ENCODE measurements at regions not wholly inside any gene's neighbourhood (a gene's known extent, or its start where the extent isn't known, plus 50 kb on each side); places are given as distances from the start of the nearest gene placed in this dataset.

DNA sequence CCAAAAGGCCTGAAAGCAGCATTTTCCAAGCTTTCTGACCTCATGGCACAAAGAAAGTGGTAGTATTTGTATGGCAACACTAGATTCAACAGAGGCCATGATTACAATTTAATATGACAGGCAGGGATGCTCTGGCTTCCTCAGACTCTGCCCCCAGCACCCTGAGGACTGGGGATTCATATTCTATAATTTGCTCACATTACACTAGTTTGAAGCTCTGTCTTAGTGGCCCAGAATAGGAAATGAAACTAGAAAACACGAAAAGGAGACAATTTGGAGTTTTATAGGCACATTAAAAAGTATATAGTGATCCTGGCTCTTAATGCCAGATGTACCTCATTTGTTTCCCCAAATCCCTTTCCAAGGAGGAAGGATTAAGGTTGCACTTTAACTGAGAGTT, 173.0 kb upstream of the STK17B start:
- DNase-seq (ENCODE audit: low read depth in 4 of 4, low spot score in 2 of 4), result no peak

DNA sequence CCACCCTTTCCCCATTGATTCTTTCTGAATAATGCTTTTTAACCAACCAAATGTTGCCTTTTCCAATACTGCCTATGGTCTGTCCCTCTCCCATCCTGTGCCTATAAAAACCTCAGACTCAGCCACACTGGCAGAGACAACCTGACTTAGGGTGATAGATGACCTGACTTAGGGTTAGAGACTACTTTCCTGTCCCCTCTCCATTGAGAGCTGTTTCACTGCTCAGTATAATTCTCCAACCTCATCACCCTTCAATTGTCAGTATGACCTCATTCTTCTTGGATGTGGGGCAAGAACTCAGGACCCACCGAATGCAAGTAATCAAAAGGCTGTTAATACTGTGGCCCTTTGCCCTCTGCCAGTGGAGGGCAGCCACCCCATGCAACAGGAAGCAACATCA, 182.3 kb upstream of the STK17B start:
- no peak for DNase-seq (ENCODE audit: low read depth in 4 of 4, low spot score in 2 of 4)

DNA sequence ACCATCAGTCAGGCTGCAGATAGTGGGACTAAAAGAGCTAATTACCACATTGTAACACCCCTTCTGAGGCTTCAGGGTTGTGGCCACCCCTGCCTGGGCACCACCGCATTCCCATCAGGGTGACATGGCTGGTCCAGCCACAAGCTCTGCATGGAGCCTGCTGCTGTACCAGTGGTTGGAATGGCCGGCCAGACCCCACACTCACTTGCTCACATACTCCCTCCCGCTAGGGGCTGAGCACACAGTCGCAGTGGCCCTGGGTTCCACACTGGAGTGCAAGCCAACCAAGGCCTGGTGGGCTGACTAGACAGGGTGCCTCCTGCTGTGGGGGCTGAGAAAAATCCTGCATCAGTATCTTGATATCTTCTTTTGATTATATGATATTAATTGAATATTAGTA, 182.8 kb upstream of the STK17B start:
- DNase-seq (ENCODE audit: low read depth in 4 of 4, low spot score in 2 of 4), result no peak

DNA sequence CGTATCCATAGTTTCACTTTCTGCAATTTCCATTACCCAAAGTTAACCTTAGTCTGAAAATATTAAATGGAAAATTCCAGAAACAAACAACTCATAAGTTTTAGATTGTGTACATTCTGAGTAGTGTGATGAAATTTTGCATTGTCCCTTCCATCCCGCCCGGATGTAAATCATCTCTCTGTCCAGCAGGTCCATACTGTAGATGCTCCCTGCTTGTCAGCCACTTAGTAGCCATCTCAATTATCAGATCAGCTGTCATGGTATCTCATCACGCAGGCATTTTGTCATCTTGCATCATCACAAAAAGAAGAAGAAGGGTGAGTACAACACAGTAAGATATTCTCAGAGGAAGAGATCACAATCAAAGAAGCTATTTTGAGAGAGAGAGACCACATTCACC, 185.0 kb upstream of the STK17B start:
- DNase-seq (ENCODE audit: low read depth in 4 of 4, low spot score in 2 of 4), result no peak

DNA sequence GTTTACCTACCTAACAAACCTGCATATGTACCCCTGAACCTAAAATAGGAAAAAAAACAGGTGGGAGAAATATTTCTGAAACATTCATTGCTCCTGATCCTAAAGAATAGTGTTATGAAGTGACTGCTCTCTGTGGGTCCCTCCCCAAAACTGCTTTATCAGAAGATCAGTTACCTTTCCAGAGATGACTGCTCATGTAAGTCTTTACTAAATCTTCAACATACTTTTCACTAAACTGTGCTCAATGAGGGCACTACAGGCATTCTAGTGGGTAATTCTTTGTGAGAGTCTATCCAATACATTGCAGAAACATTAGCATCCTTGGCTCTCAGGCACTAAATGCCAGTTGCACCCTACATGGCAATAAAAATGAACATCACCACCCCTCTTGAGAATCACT, 189.3 kb upstream of the STK17B start:
- DNase-seq (ENCODE audit: low read depth in 4 of 4, low spot score in 2 of 4), result no peak

DNA sequence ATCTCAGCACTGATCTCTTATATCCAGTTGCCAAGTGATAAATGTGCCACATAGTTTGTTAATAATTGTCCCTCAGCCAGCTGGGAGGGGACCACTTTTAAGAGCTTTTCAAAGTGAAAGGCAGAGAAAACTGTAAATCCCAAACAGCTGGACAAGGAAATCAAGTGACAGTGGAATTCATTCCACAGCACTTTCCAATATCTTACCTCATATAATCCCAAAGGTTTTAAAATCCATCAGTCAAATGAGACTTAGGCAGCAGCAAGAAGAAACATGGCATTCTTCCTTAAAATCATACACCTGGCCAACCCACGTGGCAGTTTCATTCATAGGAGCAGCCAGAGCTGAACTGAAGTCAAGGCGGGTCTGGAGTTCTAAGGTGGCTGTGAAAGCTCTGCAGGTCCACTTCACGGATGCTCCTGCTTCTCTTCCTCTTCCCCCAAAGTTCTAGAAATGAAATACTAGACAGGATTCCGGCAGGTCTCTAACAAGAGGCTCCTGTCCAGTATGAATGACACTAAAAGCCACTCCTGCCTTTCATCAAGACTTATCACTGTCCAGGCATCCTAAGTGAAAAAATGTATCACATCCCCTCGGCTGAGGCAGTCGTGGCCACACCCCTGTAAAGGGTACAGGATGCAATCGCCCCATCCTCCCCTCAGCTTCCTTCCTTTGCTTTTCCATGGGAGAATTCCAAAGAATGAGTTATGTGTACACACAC, 190.4 kb upstream of the STK17B start:
- no peak for DNase-seq (ENCODE audit: low read depth in 4 of 4, low spot score in 2 of 4)

DNA sequence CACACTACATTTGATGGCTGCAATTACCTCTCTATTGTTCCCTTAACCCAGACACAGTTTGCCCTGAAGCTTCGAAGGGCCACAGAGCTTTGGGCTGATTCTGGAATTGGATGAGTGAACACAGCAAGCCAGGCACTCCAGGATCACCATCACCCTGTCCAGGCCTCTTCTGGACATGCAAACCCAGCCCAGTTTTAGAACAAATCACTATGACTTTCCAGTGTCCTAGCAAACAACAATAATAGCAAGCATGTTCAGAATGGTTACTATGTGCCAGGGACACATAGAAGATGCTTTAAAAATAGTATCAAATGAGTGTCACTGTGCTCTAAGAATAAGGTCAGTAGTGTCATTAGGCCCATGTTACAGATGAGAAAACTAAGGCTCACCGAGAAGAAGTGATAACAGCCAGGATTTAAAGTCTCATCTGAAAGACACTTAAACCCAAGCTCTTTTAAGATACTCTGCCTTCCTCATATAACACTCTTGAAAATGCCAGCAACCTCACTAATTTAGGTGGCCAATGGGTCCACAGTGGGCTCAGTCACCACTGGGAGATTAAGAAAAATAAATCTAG, 191.7 kb upstream of the STK17B start:
- DNase-seq (ENCODE audit: low read depth in 4 of 4, low spot score in 2 of 4), result no peak

DNA sequence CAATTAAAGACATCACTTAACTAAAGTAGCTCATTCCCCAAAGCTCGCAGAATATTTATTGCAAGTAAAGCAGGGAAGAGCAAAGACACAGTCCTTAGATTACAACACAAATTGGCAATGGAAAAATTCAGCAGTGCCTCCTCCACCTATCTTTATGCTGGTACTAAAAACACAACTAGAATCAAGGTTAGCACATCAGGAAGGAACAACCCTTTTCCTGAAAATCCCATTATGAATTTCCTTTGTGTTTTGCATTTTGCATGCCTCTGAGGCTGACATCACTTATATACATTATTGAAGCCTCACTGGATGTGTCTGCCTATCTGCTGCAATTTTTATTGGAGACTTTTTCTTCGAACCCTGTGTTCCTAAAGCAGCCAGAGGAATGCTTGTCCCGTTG, 193.8 kb upstream of the STK17B start:
- DNase-seq (ENCODE audit: low read depth in 4 of 4, low spot score in 2 of 4), result no peak

DNA sequence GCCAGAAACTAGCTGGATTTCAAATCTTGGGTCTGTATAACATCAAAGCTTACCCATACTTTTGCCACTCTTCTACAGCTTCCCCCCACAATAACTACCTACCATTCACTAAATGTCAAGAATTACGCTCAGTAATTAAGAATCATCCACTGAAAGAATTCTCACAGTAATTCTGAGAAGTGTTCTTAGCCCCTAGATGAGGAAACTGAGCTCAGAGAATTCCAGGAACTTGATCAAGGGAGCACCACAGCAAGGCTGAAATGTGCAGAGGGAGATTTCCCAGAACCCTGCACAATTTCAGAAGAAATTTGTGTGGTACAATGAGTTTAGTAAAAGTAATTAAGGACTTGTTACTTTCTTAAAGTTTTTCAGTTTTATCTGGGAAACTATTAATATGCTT, 194.5 kb upstream of the STK17B start:
- DNase-seq (ENCODE audit: low read depth in 4 of 4, low spot score in 2 of 4), result no peak

DNA sequence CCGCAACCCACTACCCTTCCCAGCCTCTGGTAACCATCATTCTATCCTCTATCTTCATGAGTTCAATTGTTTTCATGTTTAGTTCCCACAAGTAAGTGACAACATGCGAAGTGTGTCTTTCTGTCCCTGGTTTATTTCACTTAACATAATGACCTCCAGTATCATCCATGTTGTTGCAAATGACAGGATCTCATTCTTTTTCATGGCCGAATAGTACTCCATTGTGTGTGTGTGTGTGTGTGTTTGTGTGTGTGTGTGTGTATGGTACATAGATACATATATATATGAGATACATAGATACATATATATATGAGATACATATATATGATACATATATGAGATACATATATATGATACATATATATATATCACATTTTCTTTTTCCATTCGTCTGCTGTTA, 196.3 kb upstream of the STK17B start:
- no peak for DNase-seq (ENCODE audit: low read depth in 4 of 4, low spot score in 2 of 4)

DNA sequence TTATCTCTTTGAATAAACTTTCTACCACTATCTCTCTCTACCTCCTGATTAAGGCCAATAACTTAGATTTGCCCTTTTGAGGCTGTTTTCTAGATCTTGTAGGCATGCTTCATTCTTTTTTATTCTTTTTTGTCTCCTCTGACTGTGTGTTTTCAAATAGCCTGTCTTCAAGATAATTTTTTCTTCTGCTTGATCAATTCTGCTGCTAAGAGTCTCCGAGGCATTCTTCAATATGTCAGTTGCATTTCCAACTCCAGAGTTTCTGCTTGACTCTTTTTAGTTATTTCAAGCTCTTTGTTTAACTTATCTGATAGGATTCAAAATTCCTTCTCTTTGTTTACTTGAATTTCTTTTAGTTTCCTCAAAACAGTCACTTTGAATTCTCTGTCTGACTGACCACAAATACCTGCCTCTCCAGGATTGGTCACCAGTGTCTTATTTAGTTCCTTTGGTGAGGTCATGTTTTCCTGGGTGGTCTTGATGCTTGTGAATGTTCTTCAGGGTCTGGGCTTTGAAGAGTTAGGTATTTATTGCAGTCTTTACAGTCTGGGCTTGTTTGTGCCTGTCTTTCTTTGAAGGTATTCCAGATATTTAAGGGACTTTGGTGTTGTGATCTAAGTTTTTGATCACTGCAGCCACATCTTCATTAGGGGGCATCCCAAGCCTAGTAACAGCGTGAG, 197.3 kb upstream of the STK17B start:
- no peak for DNase-seq (ENCODE audit: low read depth in 4 of 4, low spot score in 2 of 4)

DNA sequence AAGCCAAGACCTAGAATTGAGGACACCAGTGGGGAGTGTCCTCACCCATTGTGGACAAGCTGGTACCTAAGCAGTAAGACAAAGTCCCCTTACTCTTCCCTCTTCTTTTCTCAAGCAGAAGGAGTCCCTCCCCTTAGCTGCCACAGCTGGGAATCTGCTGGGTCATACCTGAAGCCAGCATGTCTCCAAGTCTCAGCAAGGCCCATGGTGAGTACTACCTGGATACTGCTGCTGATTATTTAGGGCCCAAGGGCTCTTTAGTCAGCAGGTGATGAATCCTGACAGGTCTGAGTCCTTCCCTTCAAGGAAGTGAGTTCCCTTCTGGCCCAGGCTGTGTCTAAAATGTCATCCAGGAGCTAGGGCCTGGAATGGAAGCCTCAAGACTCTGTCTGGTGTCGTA, 198.6 kb upstream of the STK17B start:
- DNase-seq (ENCODE audit: low read depth in 4 of 4, low spot score in 2 of 4), result no peak

DNA sequence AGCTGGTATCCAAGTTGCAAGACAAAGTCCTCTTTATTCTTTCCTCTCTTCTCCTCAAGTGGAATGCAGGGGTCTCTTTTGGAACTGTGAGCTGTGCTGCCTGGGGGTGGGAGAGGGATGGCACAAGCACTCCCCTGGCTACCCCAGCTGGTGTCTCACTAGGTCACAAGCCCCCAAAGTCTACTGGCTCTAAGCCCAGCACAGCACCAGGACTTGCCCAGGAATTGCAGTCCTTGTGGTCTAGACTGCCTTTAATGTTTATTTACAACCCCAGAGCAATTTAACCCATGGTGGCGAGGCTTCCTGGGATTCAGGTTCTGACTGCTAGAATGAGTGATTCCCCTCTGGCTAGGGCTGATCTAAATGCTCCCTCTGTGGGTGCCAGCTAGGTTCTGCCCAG, 199.0 kb upstream of the STK17B start:
- DNase-seq (ENCODE audit: low read depth in 4 of 4, low spot score in 2 of 4), result no peak

DNA sequence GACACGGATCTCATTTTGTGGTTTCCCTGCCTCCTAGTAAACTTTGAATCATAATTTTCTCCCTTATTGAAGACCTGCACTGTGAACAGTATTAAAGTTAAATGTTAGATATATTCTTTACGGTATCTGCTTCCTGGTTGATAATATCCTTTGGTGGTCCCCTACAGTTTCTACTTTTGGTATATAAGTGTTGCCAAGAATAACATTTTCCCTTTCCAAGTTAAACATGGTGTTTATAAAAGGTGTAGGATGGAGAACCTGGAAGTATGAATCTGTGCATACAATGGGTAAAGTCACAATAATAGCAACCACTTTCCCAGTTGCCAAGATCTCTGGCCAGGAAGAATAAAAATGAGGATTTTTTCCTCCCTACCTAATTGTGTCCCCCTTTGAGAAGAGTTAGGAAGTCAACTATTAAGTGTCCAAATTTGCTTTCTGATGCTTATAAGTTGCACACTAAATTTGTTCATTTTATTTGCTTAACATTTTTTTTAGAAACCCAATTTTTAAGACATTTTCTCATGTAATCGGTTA, 201.0 kb upstream of the STK17B start:
- no peak for DNase-seq (ENCODE audit: low read depth in 4 of 4, low spot score in 2 of 4)

DNA sequence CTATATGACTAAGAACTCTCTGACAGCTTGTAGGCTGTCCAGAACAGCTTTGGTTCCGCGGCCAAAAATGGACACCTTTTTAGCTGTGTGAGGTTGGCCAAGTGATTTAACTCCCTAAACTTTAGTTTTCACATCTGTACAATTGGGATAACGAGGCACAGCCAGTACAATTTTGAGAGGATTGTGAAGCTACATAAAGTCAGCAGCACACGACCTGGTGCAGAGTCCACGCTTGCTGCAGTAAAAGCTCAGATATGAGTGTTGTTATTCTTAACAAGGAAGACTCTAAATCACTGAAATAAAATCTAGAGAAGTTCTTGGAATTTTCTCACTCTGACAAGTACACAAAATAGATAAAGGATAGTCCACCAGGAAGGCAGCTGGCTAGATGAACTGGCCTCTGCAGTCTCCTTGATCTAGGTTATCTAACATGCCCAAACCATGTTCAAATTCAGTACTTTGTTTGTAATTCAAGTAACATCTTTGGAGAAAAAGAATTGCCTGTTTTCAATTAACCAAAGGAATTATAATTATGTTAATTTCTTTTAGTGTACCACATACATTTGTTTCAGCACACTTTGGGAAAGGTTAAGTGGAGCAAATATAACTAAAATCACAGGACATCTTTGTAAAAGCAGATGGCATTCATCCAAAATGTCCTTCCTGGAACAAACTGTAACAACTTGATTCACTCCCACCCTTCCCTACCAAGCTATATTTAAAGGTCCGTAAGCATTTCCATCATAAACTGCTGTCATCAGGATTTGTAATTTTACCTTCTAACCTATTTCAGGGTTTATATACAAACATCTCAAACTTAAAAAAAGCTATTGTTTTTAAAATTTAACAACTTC, 201.7 kb upstream of the STK17B start:
- DNase-seq (ENCODE audit: low read depth in 4 of 4, low spot score in 2 of 4), result no peak

DNA sequence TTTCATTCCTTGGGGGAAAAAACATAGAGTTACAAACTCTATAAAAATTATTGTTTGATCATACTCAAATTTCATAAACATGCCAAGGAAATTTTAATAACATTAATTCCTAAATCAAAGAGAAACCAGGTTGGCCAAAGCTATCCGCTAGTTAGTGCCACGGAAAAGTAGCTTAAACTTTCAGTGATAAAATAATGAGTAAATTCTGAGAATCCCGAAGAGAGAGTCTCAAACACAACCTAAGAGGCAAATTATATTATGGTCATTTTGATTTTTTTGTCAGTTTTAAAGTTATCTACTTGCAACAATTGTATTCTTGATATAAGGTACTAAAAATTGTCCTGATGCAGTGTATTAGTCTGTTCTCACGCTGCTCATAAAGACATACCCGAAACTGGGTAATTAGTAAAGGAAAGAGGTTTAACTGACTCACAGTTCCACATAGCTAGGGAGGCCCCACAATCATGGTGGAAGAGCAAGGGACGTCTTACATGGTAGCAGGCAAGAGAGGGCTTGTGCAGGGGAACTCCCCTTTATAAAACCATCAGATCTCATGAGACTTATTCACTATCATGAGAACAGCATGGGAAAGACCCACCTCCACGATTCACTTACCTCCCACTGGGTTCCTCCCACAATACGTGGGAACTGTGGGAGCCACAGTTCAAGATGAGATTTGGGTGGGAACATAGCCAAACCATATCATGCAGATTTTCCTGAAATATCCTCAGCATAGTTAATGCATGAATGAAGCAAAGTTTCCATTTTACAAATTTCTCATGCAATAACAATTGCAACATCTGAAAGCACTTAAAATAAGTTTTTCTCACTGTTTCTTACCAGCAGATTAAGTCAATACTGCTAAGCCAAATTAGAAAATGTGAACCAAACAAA, 205.9 kb upstream of the STK17B start:
- no peak for DNase-seq (ENCODE audit: low read depth in 4 of 4, low spot score in 2 of 4)

DNA sequence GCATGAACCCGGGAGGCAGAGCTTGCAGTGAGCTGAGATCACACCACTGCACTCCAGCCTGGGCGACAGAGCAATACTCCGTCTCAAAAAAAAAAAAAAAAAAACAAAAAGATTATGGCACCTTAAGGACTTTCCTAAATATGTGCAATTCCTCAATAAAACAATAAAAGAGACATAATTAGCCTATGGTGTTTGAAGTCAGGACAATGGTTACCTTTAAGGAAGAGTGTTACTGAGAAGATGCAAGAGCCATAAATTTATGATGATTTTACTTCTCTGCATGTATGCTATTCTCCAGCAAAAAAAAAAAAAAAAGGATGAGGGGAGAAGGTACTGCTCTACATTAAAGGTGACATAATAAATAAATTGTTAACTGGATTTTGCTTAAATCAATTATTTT, 208.2 kb upstream of the STK17B start:
- DNase-seq (ENCODE audit: low read depth in 4 of 4, low spot score in 2 of 4), result no peak

DNA sequence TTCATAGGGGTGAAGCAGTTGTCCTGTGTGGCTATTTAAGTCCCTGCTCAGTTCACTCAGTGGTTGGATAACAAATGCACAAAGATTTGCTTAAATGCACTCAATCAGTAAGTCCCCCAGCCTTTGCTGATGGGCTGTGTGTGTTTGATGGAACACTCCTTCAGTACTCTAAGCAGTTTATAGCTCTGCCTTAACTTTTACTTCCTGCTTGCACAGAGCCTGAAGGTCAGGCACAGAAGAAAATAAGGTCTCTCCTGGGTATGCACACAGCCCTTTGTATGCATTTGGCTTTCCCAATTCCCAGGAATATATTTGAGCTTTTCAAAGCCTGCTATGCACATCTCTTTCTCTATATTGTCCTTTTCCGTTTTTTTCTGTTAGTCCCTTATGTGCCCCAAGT, 208.7 kb upstream of the STK17B start:
- DNase-seq (ENCODE audit: low read depth in 4 of 4, low spot score in 2 of 4), result no peak

DNA sequence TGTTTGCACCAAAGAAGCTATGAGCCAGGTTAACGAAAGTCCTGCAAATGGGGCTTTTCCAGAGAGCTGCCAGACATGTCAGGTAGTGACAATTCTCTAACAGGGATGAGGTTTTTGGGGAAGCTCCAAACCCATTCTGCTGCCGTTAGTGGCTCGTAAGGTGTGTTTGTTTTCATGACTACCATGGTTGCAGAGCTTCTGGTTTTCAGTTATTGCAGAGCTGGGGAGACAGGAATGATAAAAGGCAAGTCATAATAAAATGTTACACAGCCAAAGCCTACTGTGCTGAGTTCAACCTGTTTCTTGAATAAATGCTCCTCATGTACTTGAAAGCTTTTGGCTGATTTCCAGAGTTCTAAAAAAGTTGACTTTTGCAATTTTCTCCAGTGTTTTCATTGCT, 209.2 kb upstream of the STK17B start:
- no peak for DNase-seq (ENCODE audit: low read depth in 4 of 4, low spot score in 2 of 4)

DNA sequence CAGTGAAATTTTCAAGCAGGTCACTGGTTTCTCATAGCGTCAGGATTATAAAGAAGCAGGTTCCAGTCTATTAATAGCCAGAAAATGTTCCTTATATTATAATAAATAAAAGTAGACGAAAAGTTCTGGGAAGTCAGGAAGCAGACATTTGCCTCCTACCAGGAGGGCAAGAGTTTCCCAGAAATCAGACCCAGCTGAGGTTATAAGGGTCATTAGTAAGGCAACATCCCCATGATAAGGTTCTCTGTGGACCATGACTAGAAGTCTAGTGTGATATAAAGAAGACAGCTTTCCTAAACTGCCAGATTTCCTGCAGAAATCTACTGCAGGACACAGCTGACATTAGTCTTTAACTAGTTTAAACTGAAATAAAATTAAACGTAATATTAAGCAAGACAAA, 210.1 kb upstream of the STK17B start:
- DNase-seq (ENCODE audit: low read depth in 4 of 4, low spot score in 2 of 4), result no peak
